LNCAP (cell line): ENCODE measurements at regions not wholly inside any gene's neighbourhood (a gene's known extent, or its start where the extent isn't known, plus 50 kb on each side); places are given as distances from the start of the nearest gene placed in this dataset.

Experiments
- TF ChIP-seq, protein P1 (sequence below): fragments of 450-650 bp; IDR thresholded peaks from 2 replicates; pipeline ENCODE4 v1.5.1; 2017; ENCODE audit warnings: mild to moderate bottlenecking

DNA sequence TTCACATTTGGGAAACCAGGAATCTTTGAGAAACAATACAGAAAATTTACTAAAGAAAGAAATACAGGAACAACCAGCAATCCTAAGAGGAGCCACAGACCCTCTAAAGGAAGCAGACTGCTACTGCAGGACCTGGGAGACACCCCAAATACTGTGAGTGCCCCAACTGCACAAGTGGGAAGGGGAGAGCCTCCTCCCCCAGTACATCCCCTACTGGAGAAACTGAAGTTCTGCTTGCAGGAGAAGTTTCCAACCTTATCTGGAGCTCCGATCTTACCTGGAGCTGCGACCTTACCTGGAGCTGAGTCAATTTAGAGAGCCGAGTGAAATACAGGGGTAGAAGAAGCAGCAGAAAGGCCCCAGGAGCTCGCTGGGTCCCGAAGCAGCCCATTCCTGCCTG is 236.4 kb upstream of the SPRY2 start:
- TF ChIP-seq, protein P1, sequence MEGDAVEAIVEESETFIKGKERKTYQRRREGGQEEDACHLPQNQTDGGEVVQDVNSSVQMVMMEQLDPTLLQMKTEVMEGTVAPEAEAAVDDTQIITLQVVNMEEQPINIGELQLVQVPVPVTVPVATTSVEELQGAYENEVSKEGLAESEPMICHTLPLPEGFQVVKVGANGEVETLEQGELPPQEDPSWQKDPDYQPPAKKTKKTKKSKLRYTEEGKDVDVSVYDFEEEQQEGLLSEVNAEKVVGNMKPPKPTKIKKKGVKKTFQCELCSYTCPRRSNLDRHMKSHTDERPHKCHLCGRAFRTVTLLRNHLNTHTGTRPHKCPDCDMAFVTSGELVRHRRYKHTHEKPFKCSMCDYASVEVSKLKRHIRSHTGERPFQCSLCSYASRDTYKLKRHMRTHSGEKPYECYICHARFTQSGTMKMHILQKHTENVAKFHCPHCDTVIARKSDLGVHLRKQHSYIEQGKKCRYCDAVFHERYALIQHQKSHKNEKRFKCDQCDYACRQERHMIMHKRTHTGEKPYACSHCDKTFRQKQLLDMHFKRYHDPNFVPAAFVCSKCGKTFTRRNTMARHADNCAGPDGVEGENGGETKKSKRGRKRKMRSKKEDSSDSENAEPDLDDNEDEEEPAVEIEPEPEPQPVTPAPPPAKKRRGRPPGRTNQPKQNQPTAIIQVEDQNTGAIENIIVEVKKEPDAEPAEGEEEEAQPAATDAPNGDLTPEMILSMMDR: no peak

DNA sequence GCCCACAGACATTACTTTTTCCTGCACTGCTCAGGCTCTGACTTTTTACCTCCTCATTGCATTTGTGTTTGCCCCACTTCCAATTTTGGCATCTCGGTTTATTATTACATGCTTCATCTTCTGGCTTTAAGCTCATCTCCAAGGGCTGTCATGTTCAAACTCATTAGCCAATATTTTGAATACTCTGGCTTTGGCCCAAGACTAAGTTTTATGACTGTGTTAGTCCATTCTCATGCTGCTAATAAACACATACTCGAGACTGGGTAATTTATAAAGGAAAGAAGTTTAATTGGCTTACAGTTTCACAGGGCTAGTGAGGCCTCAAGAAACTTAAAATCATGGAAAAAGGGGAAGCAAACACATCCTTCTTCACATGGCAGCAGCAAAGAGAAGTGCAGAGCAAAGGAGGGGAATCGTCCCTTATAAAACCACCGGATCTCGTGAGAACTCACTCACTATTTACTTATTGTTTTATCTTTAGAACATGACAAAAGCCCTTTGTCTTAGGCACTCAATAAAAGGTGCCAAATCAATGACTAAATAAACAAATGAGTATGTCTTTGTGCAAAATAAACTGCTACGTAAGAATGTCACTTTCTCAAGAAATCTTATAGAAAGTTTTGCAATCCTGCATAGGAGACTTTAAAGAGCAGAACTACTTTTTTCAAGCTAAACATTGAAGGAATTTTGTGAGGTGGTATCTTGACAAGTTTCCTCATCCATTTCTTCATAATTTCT is 233.4 kb upstream of the SPRY2 start:
- TF ChIP-seq, protein P1: no peak

DNA sequence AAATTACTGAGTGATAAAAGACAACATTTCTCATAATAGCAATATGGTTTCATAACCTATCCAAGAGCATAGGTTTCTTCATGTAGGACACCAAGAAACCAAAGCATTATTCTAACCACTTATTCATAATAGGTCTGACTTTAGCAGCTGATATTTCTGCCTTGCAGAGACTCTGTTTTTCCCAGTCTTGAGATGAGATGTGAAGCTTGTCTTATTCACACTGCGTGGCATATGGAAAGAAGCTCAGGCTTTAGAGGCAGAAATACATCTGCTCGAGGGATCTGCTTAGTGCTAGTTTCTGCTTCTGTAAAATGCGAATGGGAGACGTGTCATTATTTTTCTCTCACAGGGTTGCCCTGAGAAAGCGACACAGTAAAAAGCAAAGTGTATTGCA is 232.0 kb upstream of the SPRY2 start:
- TF ChIP-seq, protein P1: no peak

DNA sequence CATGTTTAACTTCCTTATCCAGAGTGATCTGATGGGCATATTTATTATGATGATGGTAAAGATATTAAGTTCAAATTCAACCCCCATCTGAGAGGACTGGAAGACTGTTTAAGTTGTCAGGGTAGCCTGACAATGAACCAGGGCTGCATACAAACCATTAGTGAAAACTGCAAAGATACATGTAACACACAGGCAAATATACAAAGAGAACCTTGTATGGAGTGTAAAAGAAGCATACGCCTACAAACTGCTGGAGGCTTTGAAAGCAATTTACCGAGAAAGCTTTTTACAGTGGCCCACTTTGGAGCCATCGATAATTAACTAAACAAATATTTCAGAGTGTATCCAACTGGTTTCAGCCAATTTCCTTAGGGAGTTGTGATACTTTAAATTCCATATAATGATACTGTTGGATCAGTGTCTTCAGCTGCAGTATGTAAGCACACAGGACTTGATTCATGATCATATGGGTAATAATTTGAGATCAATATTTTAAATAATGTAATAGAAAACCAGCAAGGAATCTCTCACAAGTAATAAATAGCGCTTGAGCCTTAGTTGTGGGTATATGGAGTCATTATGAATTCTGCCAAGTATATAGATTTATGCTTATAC is 231.5 kb upstream of the SPRY2 start:
- TF ChIP-seq, protein P1: no peak

DNA sequence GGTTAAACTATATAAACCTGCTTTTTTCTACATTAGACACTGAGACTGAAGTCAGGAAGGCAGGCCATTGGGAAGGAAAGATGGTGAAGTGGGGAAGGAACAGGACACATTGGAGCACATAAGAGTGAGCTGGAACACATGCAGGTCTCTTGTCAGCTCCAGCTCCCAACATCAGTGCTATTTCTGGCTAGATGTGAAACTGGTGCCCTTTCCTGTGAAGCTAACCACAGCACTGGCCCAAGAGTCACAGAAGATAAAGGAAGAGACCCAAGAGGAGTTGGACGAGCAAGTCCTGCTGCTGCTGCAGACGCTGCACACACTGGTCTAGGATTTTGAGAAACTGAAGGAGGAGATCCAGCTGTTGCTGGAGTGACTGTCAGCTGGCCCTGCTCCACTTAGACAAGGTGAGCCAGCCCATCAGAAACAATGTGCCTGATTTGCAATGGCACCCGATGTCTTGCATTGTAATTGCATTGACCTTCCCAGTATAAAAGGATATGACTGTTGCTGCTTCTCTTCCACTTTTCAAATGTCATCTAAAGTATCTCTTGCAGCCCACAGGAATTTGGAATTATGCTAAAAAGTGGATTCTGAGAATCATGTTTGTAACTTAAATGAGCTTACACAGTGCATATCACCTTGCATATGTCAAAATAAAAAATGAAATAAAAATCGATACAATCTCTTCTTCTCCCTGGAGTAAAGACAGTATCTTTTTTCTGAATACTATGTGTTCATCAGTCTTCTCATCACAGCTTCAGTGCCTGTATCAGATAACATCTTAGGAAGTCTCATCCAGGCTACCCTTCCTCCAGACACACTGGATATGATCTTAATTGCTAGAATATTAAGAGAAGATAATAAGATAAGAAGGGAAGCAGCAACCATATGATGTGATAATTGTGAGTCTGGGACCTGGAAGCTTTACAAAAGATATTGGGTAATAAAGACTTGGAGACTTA is 230.7 kb upstream of the SPRY2 start:
- TF ChIP-seq, protein P1: no peak

DNA sequence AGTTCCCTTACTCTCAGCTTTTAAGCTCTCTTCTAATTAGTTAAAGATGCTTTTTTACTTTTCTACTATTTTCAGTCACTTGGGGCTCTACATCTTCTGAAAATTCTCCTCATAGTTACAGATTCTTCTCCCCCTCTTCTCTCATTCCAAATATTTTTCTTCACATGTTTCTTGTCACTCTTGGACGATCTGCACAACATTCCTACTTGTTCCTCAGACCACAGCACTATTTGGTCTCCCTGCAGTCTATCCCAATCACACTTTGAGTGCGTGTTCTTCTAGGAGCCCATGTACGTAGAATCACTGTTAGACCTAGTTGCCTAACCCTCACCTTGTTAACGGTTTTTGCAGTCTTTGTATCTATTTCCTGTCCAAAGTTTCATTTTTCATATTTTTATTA is 222.5 kb upstream of the SPRY2 start:
- TF ChIP-seq, protein P1: no peak

DNA sequence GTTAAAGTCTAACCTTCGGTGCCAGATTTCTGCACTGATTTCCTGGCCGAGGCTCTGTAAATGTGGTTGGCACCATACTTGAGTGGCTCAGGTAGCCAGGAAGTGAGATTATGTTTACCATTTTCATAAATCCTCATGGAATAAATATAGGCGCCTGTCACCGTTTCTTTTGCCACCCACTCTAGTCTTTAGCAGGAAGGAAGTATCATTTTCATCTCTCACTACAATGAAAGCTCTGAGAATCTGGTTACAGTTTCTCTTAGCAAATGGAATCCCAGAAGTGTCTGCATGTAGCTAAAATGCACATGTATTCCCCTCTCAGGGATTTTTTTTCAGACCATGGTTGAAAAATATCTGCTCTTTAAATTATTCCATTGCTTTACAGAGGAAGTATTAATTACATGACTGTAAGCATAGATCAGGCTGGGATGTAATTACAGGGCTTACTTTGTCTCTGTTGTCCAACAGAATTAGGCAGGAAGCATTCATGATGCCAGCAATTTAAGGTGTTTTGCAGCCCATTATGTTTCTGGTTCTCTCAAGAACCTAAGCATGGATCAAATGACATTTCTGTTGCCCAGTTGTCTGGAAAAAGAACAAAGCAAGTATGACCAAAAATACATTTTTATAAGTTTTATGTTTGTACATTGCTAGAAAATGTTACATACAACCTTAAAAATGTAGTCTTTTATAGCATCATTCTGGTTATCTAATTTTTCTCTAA is 221.7 kb upstream of the SPRY2 start:
- TF ChIP-seq, protein P1: no peak
